K562 (cell line): ENCODE measurements at regions not wholly inside any gene's neighbourhood (a gene's known extent, or its start where the extent isn't known, plus 50 kb on each side); places are given as distances from the start of the nearest gene placed in this dataset.

Experiments used
- BRF1 ChIP-seq: IDR thresholded peaks from 3 replicates; pipeline ENCODE4 v1.6.1; 2011; ENCODE audit warnings: borderline replicate concordance, mild to moderate bottlenecking; ENCODE audit not compliant: insufficient read length; ENCODE audit errors: extremely low read depth
- CEBPG ChIP-seq, 3 experiments: fragments of 200-800 bp in 1 of 3; sonication (Bioruptor generic) in 1 of 3; sonication (generic) in 1 of 3; formaldehyde crosslinking in 1 of 3; IDR thresholded peaks in 2 of 3; conservative IDR thresholded peaks in 1 of 3; 2 replicates each; pipeline versions ENCODE4 v1.6.1 to v1.8.0; 2016 to 2022; ENCODE audit warnings: missing compliant biosample characterization in 2 of 3, missing genetic modification characterization in 2 of 3, mild to moderate bottlenecking in 1 of 3, missing genetic modification reagents in 1 of 3
- DNMT1 ChIP-seq: fragments of 450-650 bp; IDR thresholded peaks from 2 replicates; pipeline ENCODE4 v1.6.1; 2016; ENCODE audit warnings: antibody characterized with exemption, mild to moderate bottlenecking
- EZH2 ChIP-seq: IDR thresholded peaks from 2 replicates; pipeline ENCODE4 v1.6.1; 2012; ENCODE audit warnings: low read depth, mild to moderate bottlenecking, inconsistent platforms, low read length, borderline replicate concordance
- NR4A1 ChIP-seq, 2 experiments: fragments of 250-450 bp in 1 of 2; fragments of 450-650 bp in 1 of 2; sonication (Bioruptor Pico) in 1 of 2; IDR thresholded peaks; 2 replicates each; pipeline versions ENCODE4 v1.4.0 to v1.6.1; 2016 to 2020; ENCODE audit warnings: mild to moderate bottlenecking in 2 of 2, missing compliant biosample characterization in 1 of 2, missing genetic modification characterization in 1 of 2, moderate library complexity in 1 of 2
- SOX6 ChIP-seq: fragments of 450-650 bp; IDR thresholded peaks from 2 replicates; pipeline ENCODE4 v1.6.1; 2014; ENCODE audit warnings: mild to moderate bottlenecking
- TFAM ChIP-seq: fragments of 250-450 bp; sonication (Bioruptor Pico); conservative IDR thresholded peaks from 2 replicates; pipeline ENCODE4 v1.5.0; 2021; ENCODE audit warnings: mild to moderate bottlenecking, moderate library complexity
- ZBTB1 ChIP-seq: sonication (generic); formaldehyde crosslinking; IDR thresholded peaks from 2 replicates; pipeline ENCODE4 v1.8.1; 2023; ENCODE audit warnings: missing genetic modification reagents, low read depth, mild to moderate bottlenecking, borderline replicate concordance
- ZNF444 ChIP-seq: fragments of 250-450 bp; sonication (Bioruptor Pico); IDR thresholded peaks from 2 replicates; pipeline ENCODE4 v1.4.0; 2020; ENCODE audit warnings: mild to moderate bottlenecking, moderate library complexity
- TF ChIP-seq, protein P1 (sequence below): sonication (generic); formaldehyde crosslinking; IDR thresholded peaks from 2 replicates; pipeline ENCODE4 v1.8.0; 2022; ENCODE audit warnings: mild to moderate bottlenecking, missing genetic modification reagents

DNA sequence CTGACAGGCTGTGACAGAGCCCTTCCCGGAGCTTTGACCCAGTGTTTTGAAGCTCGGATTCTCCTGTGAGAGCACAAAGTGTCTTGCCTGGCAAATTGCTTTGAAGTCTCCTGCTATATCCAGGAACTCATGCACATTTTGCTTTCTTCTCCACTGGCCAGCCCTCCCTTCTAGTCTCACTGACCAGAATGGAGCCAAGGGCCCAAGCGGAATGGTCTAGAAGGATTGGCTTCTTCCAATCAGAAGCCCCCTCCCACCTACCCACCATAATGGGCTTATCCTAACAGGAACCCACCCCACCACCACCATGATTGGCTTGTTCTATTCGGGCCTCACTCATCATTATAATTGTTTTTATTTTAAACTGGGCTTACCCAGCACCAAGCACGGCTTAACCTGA is 130.1 kb downstream of the PXDC1 start (continued):
- TF ChIP-seq TFAM: no peak
- TF ChIP-seq ZBTB1 (CRISPR knock-in tag): no peak
- no peak for TF ChIP-seq ZNF444
- TF ChIP-seq DNMT1: no peak
- TF ChIP-seq NR4A1 (CRISPR knock-in tag; IDR thresholded peaks at IDR 0.05): no peak
- TF ChIP-seq NR4A1 (tag; IDR thresholded peaks at IDR 0.05): no peak
- no peak for TF ChIP-seq BRF1
- TF ChIP-seq, protein P1, sequence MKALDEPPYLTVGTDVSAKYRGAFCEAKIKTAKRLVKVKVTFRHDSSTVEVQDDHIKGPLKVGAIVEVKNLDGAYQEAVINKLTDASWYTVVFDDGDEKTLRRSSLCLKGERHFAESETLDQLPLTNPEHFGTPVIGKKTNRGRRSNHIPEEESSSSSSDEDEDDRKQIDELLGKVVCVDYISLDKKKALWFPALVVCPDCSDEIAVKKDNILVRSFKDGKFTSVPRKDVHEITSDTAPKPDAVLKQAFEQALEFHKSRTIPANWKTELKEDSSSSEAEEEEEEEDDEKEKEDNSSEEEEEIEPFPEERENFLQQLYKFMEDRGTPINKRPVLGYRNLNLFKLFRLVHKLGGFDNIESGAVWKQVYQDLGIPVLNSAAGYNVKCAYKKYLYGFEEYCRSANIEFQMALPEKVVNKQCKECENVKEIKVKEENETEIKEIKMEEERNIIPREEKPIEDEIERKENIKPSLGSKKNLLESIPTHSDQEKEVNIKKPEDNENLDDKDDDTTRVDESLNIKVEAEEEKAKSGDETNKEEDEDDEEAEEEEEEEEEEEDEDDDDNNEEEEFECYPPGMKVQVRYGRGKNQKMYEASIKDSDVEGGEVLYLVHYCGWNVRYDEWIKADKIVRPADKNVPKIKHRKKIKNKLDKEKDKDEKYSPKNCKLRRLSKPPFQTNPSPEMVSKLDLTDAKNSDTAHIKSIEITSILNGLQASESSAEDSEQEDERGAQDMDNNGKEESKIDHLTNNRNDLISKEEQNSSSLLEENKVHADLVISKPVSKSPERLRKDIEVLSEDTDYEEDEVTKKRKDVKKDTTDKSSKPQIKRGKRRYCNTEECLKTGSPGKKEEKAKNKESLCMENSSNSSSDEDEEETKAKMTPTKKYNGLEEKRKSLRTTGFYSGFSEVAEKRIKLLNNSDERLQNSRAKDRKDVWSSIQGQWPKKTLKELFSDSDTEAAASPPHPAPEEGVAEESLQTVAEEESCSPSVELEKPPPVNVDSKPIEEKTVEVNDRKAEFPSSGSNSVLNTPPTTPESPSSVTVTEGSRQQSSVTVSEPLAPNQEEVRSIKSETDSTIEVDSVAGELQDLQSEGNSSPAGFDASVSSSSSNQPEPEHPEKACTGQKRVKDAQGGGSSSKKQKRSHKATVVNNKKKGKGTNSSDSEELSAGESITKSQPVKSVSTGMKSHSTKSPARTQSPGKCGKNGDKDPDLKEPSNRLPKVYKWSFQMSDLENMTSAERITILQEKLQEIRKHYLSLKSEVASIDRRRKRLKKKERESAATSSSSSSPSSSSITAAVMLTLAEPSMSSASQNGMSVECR: no peak
- TF ChIP-seq SOX6: no peak
- TF ChIP-seq CEBPG (CRISPR knock-in tag; IDR thresholded peaks at IDR 0.05): no peak
- no peak for TF ChIP-seq CEBPG (tag; conservative IDR thresholded peaks at IDR 0.05 in 1 of 2, IDR thresholded peaks at IDR 0.05 in 1 of 2)
- TF ChIP-seq EZH2: no peak
